ENCODE measurements at regions not wholly inside any gene's neighbourhood (a gene's known extent, or its start where the extent isn't known, plus 50 kb on each side); places are given as distances from the start of the nearest gene placed in this dataset.

GRCh38 chr19:31908496-31909225, 436.7 kb upstream of the ZNF507 start:
- DNase-seq (ENCODE audit: low spot score) (no peak), ATAC-seq (peak in 1 of 2 donors; percentile 32)
- H3K4me3 Mint-ChIP-seq, result no peak overlapping the region
- no peak overlapping the region for H3K27ac Mint-ChIP-seq
- no peaks in the 10 kb centered on the region for H3K9me3 Mint-ChIP-seq
- peaks cover 0 to 8% of the 10 kb centered on the region in 2 donors for H3K4me1 Mint-ChIP-seq (ENCODE audit: low read depth in 2 of 2)
- peaks cover 0 to 7% of the 10 kb centered on the region in 2 donors for H3K27me3 Mint-ChIP-seq
- no peaks in the 10 kb centered on the region for H3K36me3 Mint-ChIP-seq

- no peak for DNase-seq (ENCODE audit: low spot score)
- ATAC-seq, result no peak
- no peaks in the 10 kb centered on the region for H3K9me3 Mint-ChIP-seq
- H3K4me1 Mint-ChIP-seq (ENCODE audit: low read depth in 2 of 2), result peaks cover 0 to 8% of the 10 kb centered on the region in 2 donors
- no peak overlapping the region for H3K4me3 Mint-ChIP-seq
- no peak overlapping the region for H3K27ac Mint-ChIP-seq
- peaks cover 0 to 2% of the 10 kb centered on the region in 2 donors for H3K27me3 Mint-ChIP-seq
- H3K36me3 Mint-ChIP-seq, result no peaks in the 10 kb centered on the region
These were observed 435.2 kb upstream of the ZNF507 start for GRCh38 chr19:31910224-31910623.

- Mint-ChIP-seq H3K27ac (no peak overlapping the region), H3K27me3 (peaks cover 0 to 2% of the 10 kb centered on the region in 2 donors), H3K9me3 (no peaks in the 10 kb centered on the region), H3K36me3 (no peaks in the 10 kb centered on the region), H3K4me3 (no peak overlapping the region), H3K4me1 (ENCODE audit: low read depth in 2 of 2) (peaks cover 0 to under 1% of the 10 kb centered on the region in 2 donors)
- ATAC-seq (no peak), DNase-seq (ENCODE audit: low spot score) (no peak)
These were observed 433.8 kb upstream of the ZNF507 start for GRCh38 chr19:31911577-31911976.

GRCh38 chr19:31913103-31913661, 432.2 kb upstream of the ZNF507 start:
- H3K4me3 Mint-ChIP-seq, result no peak overlapping the region
- no peaks in the 10 kb centered on the region for H3K9me3 Mint-ChIP-seq
- DNase-seq (ENCODE audit: low spot score) (no peak), ATAC-seq (no peak)
- H3K27me3 Mint-ChIP-seq, result peaks cover 0 to 2% of the 10 kb centered on the region in 2 donors
- H3K4me1 Mint-ChIP-seq (ENCODE audit: low read depth in 2 of 2), result no peaks in the 10 kb centered on the region
- H3K36me3 Mint-ChIP-seq, result no peaks in the 10 kb centered on the region
- H3K27ac Mint-ChIP-seq, result no peak overlapping the region

GRCh38 chr19:31930401-31930800, 415.0 kb upstream of the ZNF507 start:
- no peak for ATAC-seq
- Mint-ChIP-seq H3K4me3 (no peak overlapping the region), H3K4me1 (ENCODE audit: low read depth in 2 of 2) (no peaks in the 10 kb centered on the region)

GRCh38 chr19:31937983-31938382, 407.4 kb upstream of the ZNF507 start:
- H3K27ac Mint-ChIP-seq, result no peak overlapping the region
- H3K4me1 Mint-ChIP-seq (ENCODE audit: low read depth in 2 of 2), result no peaks in the 10 kb centered on the region
- no peaks in the 10 kb centered on the region for H3K36me3 Mint-ChIP-seq
- peaks cover 0 to 2% of the 10 kb centered on the region in 2 donors for H3K27me3 Mint-ChIP-seq
- no peak overlapping the region for H3K4me3 Mint-ChIP-seq
- DNase-seq (ENCODE audit: low spot score) (no peak), ATAC-seq (no peak)
- H3K9me3 Mint-ChIP-seq, result no peaks in the 10 kb centered on the region

More at GRCh38 chr19:31930401-31930800, 415.0 kb upstream of the ZNF507 start:
- Mint-ChIP-seq H3K36me3 (no peaks in the 10 kb centered on the region), H3K9me3 (no peaks in the 10 kb centered on the region), H3K27me3 (peaks cover 0 to 4% of the 10 kb centered on the region in 2 donors), H3K27ac (no peak overlapping the region)
- DNase-seq (ENCODE audit: low spot score), result no peak

GRCh38 chr19:31938675-31939074, 406.7 kb upstream of the ZNF507 start:
- Mint-ChIP-seq H3K4me3 (no peak overlapping the region), H3K4me1 (ENCODE audit: low read depth in 2 of 2) (no peaks in the 10 kb centered on the region), H3K9me3 (no peaks in the 10 kb centered on the region), H3K27ac (no peak overlapping the region), H3K36me3 (no peaks in the 10 kb centered on the region), H3K27me3 (peaks cover 0 to 2% of the 10 kb centered on the region in 2 donors)
- ATAC-seq (no peak), DNase-seq (ENCODE audit: low spot score) (no peak)

GRCh38 chr19:31940396-31940795, 405.0 kb upstream of the ZNF507 start:
- Mint-ChIP-seq H3K36me3 (no peaks in the 10 kb centered on the region), H3K9me3 (no peaks in the 10 kb centered on the region), H3K27ac (no peak overlapping the region), H3K4me1 (ENCODE audit: low read depth in 2 of 2) (no peaks in the 10 kb centered on the region), H3K4me3 (no peak overlapping the region), H3K27me3 (peaks cover 0 to 2% of the 10 kb centered on the region in 2 donors)
- DNase-seq (ENCODE audit: low spot score) (no peak), ATAC-seq (no peak)

GRCh38 chr19:31943191-31943661, 402.2 kb upstream of the ZNF507 start:
- Mint-ChIP-seq H3K4me3 (no peak overlapping the region), H3K9me3 (no peaks in the 10 kb centered on the region), H3K27ac (no peak overlapping the region), H3K27me3 (no peaks in the 10 kb centered on the region), H3K36me3 (no peaks in the 10 kb centered on the region), H3K4me1 (ENCODE audit: low read depth in 2 of 2) (no peaks in the 10 kb centered on the region)
- ATAC-seq (no peak), DNase-seq (ENCODE audit: low spot score) (no peak)

- no peaks in the 10 kb centered on the region for H3K27me3 Mint-ChIP-seq
- no peak for DNase-seq (ENCODE audit: low spot score)
- no peak for ATAC-seq
- no peaks in the 10 kb centered on the region for H3K9me3 Mint-ChIP-seq
- H3K27ac Mint-ChIP-seq, result no peak overlapping the region
- no peak overlapping the region for H3K4me3 Mint-ChIP-seq
- H3K4me1 Mint-ChIP-seq (ENCODE audit: low read depth in 2 of 2), result no peaks in the 10 kb centered on the region
- no peaks in the 10 kb centered on the region for H3K36me3 Mint-ChIP-seq
These were observed 401.6 kb upstream of the ZNF507 start for GRCh38 chr19:31943778-31944177.

- ATAC-seq (no peak), DNase-seq (ENCODE audit: low spot score) (no peak)
- H3K27me3 Mint-ChIP-seq, result no peaks in the 10 kb centered on the region
- no peak overlapping the region for H3K4me3 Mint-ChIP-seq
- no peaks in the 10 kb centered on the region for H3K4me1 Mint-ChIP-seq (ENCODE audit: low read depth in 2 of 2)
- H3K9me3 Mint-ChIP-seq, result no peaks in the 10 kb centered on the region
- no peak overlapping the region for H3K27ac Mint-ChIP-seq
- no peaks in the 10 kb centered on the region for H3K36me3 Mint-ChIP-seq
These were observed 401.1 kb upstream of the ZNF507 start for GRCh38 chr19:31944326-31944725.

GRCh38 chr19:31946491-31946890, 398.9 kb upstream of the ZNF507 start:
- Mint-ChIP-seq H3K27ac (no peak overlapping the region), H3K36me3 (no peaks in the 10 kb centered on the region), H3K4me3 (no peak overlapping the region), H3K4me1 (ENCODE audit: low read depth in 2 of 2) (no peaks in the 10 kb centered on the region), H3K27me3 (no peaks in the 10 kb centered on the region), H3K9me3 (no peaks in the 10 kb centered on the region)
- DNase-seq (ENCODE audit: low spot score), result no peak
- ATAC-seq, result peak in 1 of 2 donors; percentile 43

- H3K4me3 Mint-ChIP-seq, result no peak overlapping the region
- peaks cover 0 to 2% of the 10 kb centered on the region in 2 donors for H3K27me3 Mint-ChIP-seq
- ATAC-seq (no peak), DNase-seq (ENCODE audit: low spot score) (no peak)
- H3K4me1 Mint-ChIP-seq (ENCODE audit: low read depth in 2 of 2), result no peaks in the 10 kb centered on the region
- no peak overlapping the region for H3K27ac Mint-ChIP-seq
- H3K9me3 Mint-ChIP-seq, result no peaks in the 10 kb centered on the region
- H3K36me3 Mint-ChIP-seq, result no peaks in the 10 kb centered on the region
These were observed 397.8 kb upstream of the ZNF507 start for GRCh38 chr19:31947436-31948115.

GRCh38 chr19:31952693-31953092, 392.7 kb upstream of the ZNF507 start:
- no peak for ATAC-seq
- Mint-ChIP-seq H3K27ac (no peak overlapping the region), H3K4me3 (no peak overlapping the region), H3K27me3 (peaks cover 0 to 4% of the 10 kb centered on the region in 2 donors), H3K4me1 (ENCODE audit: low read depth in 2 of 2) (no peaks in the 10 kb centered on the region), H3K36me3 (no peaks in the 10 kb centered on the region), H3K9me3 (no peaks in the 10 kb centered on the region)
- DNase-seq (ENCODE audit: low spot score), result no peak

Measured in natural killer cell treated with Interleukin-12 subunit alpha and Interleukin-12 subunit beta and Interleukin-15 and Interleukin-18, amount 100 ng/mL, for 72 hours (primary cell).